AG10803 (cell line): ENCODE measurements at regions not wholly inside any gene's neighbourhood (a gene's known extent, or its start where the extent isn't known, plus 50 kb on each side); places are given as distances from the start of the nearest gene placed in this dataset.
"Not testable (repeated sequence)": the region's sequence is repeated elsewhere in the genome, so short reads cannot be mapped to it uniquely, and the experiment has no call there.

ENCODE experiments used
- DNase-seq: peaks from one replicate; pipeline ENCODE4 v3.0.0; 2010; ENCODE audit warnings: low read depth
- H3K4me3 ChIP-seq: 2 replicates; pipeline ENCODE4 v1.5.1; 2011; ENCODE audit warnings: mild to moderate bottlenecking, low read length, control low read depth
- CTCF ChIP-seq: conservative IDR thresholded peaks from 2 replicates; pipeline ENCODE4 v1.5.1; 2011; ENCODE audit warnings: mild to moderate bottlenecking, low read length, control low read depth, inconsistent platforms

- TF ChIP-seq CTCF: no peak
- H3K4me3 ChIP-seq: no peak overlapping the region
- no peak for DNase-seq
These were observed 254.7 kb upstream of the PROK2 start for GRCh38 chr3:72039677-72040076.

DNA sequence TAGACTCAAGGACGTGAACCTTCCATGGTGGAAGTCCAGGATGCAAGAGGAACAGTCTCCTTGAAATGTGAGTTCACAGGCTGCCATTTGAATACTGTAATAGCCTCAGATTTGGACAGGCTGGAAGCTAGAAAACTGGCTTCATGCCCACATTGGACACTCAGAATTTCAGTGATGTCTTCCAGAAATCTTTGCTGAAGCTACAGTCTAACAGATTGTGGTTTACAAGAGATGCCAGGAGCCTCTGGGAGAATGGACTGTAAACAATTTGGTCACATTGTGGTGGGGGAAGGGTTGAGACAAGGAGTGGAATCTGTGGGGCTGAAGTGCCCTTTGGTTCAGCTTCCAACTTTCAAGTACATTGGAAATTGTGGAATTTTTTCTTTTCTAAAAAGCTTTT, 252.0 kb upstream of the PROK2 start:
- no peak for TF ChIP-seq CTCF
- no peak overlapping the region for H3K4me3 ChIP-seq
- DNase-seq: peak; percentile 94

DNA sequence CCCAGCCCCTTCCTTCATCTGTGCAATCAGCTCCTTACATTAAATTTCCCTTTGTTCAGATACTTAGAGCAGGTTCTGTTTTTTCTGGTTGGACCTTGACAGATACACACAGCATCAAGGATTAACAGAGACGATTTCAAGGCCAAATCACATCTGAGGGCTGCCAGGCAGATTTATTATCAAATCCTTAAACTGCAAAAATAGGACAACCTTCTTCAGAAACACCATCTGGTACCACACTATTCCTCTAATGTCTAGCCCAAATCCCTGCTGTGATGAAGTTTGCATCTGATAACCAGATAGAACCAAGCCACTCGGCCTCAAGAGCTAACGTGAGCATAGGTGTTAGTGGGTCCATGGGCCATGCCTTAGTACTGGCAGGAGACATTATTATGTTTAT, 250.7 kb upstream of the PROK2 start:
- H3K4me3 ChIP-seq: no peak overlapping the region
- no peak for DNase-seq
- TF ChIP-seq CTCF: no peak

DNA sequence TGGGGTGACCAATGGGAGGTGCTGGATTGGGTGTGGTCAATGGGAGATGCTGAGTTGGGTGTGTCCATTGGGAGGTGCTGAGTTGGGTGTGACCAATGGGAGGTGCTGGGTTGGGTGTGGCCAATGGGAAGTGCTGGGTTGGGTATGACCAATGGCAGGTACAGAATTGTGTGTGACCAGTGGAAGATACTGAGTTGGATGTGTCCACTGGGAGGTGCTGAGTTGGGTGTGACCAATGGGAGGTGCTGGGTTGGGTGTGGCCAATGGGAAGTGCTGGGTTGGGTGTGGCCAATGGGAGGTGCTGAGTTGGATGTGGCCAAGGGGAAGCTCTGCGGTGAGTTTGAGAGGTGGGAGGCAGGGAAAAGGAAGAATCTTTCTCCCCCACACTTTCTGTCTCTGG, 250.0 kb upstream of the PROK2 start:
- no peak for DNase-seq
- TF ChIP-seq CTCF: no peak
- no peak overlapping the region for H3K4me3 ChIP-seq

DNA sequence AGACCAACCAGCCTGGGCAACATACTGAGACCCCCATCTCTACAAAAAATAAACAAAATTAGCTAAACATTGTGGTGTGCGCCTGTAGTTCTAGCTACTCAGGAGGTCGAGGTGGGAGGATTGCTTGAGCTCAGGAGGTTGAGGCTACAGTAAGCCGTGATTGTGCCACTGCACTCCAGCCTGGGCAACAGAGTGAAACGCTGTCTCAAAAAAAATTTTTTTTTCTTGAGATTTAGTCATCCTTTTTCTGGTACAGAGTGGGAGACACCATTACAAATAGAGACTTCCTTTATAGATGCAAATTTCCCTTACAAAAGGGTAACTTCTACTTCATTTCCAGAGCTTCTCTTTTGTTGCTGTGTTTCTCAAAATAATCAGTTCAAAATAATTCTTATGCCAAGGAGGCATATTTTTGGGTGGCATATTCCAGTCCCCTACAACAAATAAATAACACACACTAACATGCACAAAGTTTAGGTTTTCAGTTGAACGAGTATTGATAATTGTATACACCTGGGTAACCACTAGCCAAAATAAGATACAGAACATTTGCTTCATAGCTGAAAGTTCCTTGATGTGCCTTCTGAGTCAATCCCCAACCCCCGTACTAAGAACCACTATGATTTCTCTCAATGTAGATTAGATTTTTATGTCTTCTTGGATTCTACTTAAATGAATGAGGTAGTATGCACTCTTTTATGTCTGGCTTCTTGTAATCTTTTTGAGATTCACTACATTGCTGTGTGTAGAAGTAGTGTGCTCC, 248.9 kb upstream of the PROK2 start:
- no peak for DNase-seq
- H3K4me3 ChIP-seq: no peak overlapping the region
- TF ChIP-seq CTCF: no peak

GRCh38 chr3:72032441-72033135, 247.6 kb upstream of the PROK2 start:
- H3K4me3 ChIP-seq: no peak overlapping the region
- TF ChIP-seq CTCF: no peak
- DNase-seq: no peak

DNA sequence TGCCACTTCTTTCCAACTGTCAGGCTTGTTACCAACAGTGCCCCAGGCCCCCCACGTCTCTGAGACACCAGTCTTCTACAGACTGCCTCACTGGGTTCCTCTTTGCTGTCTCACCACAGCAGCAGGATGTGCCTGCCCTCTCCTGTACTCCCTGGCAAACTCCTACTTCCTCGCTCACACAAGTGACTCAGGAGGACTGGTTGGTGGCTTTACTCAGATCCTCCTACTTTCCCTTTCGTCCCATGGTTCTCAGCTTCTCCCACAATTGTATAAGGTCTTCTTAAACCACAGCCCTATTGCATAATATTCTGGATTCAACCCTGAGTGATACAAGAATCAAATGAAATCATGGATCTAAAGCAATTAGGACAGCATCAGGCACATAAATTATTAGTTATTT, 246.6 kb upstream of the PROK2 start:
- 0 out of 2 replicates have a peak, but pooled peaks have one; percentile 16 for TF ChIP-seq CTCF
- H3K4me3 ChIP-seq: no peak overlapping the region
- peak; percentile 84 for DNase-seq

DNA sequence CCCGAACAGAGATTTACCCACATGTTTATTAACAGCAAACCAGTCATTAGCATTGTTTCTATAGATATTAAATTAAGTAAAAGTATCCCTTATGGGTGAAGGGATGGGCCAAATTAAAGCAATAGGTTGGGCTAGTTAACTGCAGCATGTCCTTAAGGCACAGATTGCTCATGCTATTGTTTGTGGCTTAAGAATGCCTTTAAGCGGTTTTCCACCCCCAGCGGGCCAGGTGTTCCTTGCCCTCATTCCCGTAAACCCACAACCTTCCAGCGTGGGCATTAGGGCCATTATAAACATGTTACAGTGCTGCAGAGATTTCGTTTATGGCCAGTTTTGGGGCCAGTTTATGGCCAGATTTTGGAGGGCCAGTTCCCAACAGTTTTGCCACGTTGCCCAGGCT, 245.3 kb upstream of the PROK2 start:
- not testable (repeated sequence) for H3K4me3 ChIP-seq, DNase-seq

- DNase-seq, H3K4me3 ChIP-seq: not testable (repeated sequence)
These were observed 243.8 kb upstream of the PROK2 start for GRCh38 chr3:72028726-72029125.

DNA sequence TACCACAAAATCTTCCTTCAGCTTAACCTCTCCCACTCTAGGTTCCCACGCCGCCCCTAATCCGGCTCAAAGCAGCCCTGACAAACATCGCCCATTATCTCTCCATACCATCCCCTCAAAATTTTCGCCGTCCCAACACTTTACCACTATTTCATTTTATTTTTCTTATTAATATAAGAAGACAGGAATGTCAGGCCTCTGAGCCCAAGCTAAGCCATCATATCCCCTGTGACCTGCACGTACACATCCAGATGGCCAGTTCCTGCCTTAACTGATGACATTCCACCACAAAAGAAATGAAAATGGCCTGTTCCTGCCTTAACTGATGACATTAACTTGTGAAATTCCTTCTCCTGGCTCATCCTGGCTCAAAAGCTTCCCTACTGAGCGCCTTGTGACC, 243.4 kb upstream of the PROK2 start:
- not testable (repeated sequence) for DNase-seq, H3K4me3 ChIP-seq
